CD4-positive, alpha-beta memory T cell (primary cell): ENCODE measurements at regions not wholly inside any gene's neighbourhood (a gene's known extent, or its start where the extent isn't known, plus 50 kb on each side); places are given as distances from the start of the nearest gene placed in this dataset.

Experiments
- CTCF ChIA-PET: fragments of 350-600 bp; sonication (Branson Sonifier 250); formaldehyde crosslinking; loops from one replicate; lab custom pipeline; 2021; ENCODE audit warnings: inconsistent platforms; ENCODE audit not compliant: partially characterized antibody; lab: Charles Lee
- POLR2A ChIA-PET: fragments of 350-600 bp; sonication (Branson Sonifier 250); formaldehyde crosslinking; loops from one replicate; lab custom pipeline; 2021; ENCODE audit not compliant: partially characterized antibody; lab: Charles Lee
- DNase-seq, 5 donors: peaks; one replicate each; pipeline versions ENCODE4 v3.0.0 to v3.0.0-alpha.2; 2020 to 2022; ENCODE audit warnings: mixed read lengths in 1 of 5
- H3K27ac ChIP-seq: one replicate; pipeline ENCODE4 v1.7.0; 2013; ENCODE audit warnings: low read depth, low read length
- H3K27me3 ChIP-seq: 2 replicates; pipeline ENCODE4 v1.7.0; 2013; ENCODE audit warnings: mild to moderate bottlenecking, low read length, moderate library complexity; ENCODE audit not compliant: insufficient read depth
- H3K36me3 ChIP-seq: 2 replicates; pipeline ENCODE4 v1.7.0; 2013; ENCODE audit warnings: mild to moderate bottlenecking, low read length, moderate library complexity; ENCODE audit not compliant: insufficient read depth
- H3K4me1 ChIP-seq: 2 replicates; pipeline ENCODE4 v1.7.0; 2013; ENCODE audit warnings: mild to moderate bottlenecking, low read length, moderate library complexity; ENCODE audit not compliant: insufficient read depth
- H3K4me3 ChIP-seq, 2 donors: one replicate each; pipeline ENCODE4 v1.7.0; 2013; ENCODE audit warnings: low read length in 2 of 2, mild to moderate bottlenecking in 1 of 2
- H3K9me3 ChIP-seq, 2 donors: one replicate each; pipeline ENCODE4 v1.7.0; 2013; ENCODE audit warnings: low read length in 2 of 2, control low read depth in 1 of 2; ENCODE audit not compliant: control insufficient read depth in 1 of 2
- H3K27ac Mint-ChIP-seq, 7 donors: one replicate each; pipeline ENCODE4 v1.8.0; 2020 to 2021; ENCODE audit warnings: mixed read lengths in 7 of 7, mild to moderate bottlenecking in 6 of 7, inconsistent platforms in 3 of 7, moderate library complexity in 3 of 7
- H3K27me3 Mint-ChIP-seq, 2 donors: one replicate each; pipeline ENCODE4 v1.8.0; 2020 to 2021; ENCODE audit warnings: mixed read lengths in 2 of 2
- H3K36me3 Mint-ChIP-seq, 2 donors: one replicate each; pipeline ENCODE4 v1.8.0; 2020 to 2021; ENCODE audit warnings: mixed read lengths in 2 of 2, inconsistent platforms in 1 of 2, mild to moderate bottlenecking in 1 of 2
- H3K4me1 Mint-ChIP-seq, 4 donors: one replicate each; pipeline ENCODE4 v1.8.0; 2020 to 2021; ENCODE audit warnings: mixed read lengths in 4 of 4, mild to moderate bottlenecking in 1 of 4
- H3K4me3 Mint-ChIP-seq, 8 donors: one replicate each; pipeline ENCODE4 v1.8.0; 2020 to 2021; ENCODE audit warnings: mixed read lengths in 8 of 8, mild to moderate bottlenecking in 7 of 8, moderate library complexity in 6 of 8, inconsistent platforms in 3 of 8
- H3K9me3 Mint-ChIP-seq, 8 donors: one replicate each; pipeline ENCODE4 v1.8.0; 2020 to 2021; ENCODE audit warnings: mixed read lengths in 8 of 8, mild to moderate bottlenecking in 5 of 8, inconsistent platforms in 3 of 8, moderate library complexity in 1 of 8
- intact Hi-C: fragments of 100-400 bp; cut with micrococcal nuclease; formaldehyde crosslinking; loops from one replicate; pipeline ENCODE4 v1.15.1; 2023

DNA sequence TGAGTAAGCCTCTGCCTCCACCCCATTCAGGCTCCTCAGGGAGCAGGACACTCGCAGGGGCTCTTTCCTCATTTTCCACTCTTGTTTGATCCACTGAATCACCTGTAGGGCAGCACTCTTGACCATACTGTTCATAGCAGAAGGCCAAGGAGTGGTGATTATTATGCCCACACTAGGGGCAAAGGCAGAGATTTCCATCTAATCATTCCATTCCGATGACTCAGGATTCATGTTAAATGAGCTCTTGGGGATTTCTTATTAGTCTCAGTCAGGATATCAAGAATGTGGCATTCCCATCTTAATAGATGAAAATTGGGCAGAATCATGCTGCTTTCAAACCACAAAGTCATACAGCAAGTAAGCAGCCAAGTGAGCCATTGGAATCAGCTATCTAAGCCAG, 101.9 kb upstream of the MOCS1 start:
- Histone ChIP-seq H3K27ac (no peak overlapping the region), H3K4me3 (no peak overlapping the region), H3K9me3 (no peaks in the 10 kb centered on the region), H3K36me3 (no peaks in the 10 kb centered on the region), H3K4me1 (no peaks in the 10 kb centered on the region), H3K27me3 (no peaks in the 10 kb centered on the region)
- Mint-ChIP-seq H3K4me3 (no peak overlapping the region), H3K36me3 (no peaks in the 10 kb centered on the region), H3K27me3 (peaks cover 0 to 2% of the 10 kb centered on the region in 2 donors), H3K9me3 (peaks cover 0 to 2% (median 0%) of the 10 kb centered on the region in 8 donors), H3K4me1 (no peaks in the 10 kb centered on the region), H3K27ac (no peak overlapping the region)
- intact Hi-C loops, result no loop called here
- no peak for DNase-seq
- ChIA-PET POLR2A (no interaction called here), CTCF (no interaction called here)

DNA sequence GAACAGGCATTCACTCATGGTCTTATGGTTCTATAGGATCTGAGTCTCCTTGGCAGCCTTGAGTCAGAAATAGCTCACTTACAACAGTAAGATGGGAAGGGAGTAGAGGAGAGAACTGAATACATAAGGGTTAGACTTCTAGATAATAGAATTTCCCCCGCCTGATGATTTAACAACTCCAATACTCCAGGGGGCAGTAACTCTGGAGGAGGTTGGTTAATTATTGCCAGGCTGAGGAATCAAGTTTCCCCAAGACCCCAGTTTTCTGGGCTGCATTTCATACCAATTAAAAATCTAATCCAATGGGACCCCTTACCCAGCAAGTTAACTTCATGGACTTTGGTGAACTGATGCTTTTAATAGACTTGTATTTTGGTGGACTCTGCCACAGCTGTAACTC, 94.2 kb upstream of the MOCS1 start:
- intact Hi-C loops, result no loop called here
- peaks cover 0 to 8% (median 0%) of the 10 kb centered on the region in 8 donors for H3K9me3 Mint-ChIP-seq
- H3K27me3 Mint-ChIP-seq, result peaks cover 1 to 2% of the 10 kb centered on the region in 2 donors
- no peaks in the 10 kb centered on the region for H3K36me3 Mint-ChIP-seq
- Histone ChIP-seq H3K9me3 (no peaks in the 10 kb centered on the region), H3K27me3 (no peaks in the 10 kb centered on the region), H3K36me3 (no peaks in the 10 kb centered on the region), H3K4me3 (no peak overlapping the region), H3K4me1 (no peaks in the 10 kb centered on the region), H3K27ac (no peak overlapping the region)
- no peak overlapping the region for H3K4me3 Mint-ChIP-seq
- ChIA-PET CTCF (interaction anchor here (1.3 kb wide), 1 partner anchor 14 kb away, joined by 4 read pairs; no protein-coding TSS in a partner anchor), POLR2A (no interaction called here)
- no peaks in the 10 kb centered on the region for H3K4me1 Mint-ChIP-seq
- H3K27ac Mint-ChIP-seq, result no peak overlapping the region
- no peak for DNase-seq

DNA sequence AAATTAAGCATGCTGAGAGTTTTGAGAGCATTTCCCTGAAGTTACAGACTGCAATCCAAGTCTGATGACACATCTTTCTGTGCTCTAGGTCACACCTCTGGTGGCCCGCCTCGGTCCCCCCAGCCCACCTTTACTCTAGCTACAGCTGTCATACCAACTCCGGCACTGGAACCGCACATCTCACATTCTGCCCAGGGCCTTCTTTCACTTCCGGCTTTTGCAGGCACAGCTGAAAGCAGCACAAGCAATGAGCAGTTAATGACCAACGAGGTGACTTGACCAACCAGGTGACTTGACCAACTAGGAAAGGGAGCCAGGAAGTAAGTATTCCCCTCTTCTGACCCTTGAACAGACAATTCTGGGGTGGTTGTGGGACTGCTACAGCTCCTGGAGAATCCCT, 88.6 kb upstream of the MOCS1 start:
- Mint-ChIP-seq H3K27me3 (peaks cover 1 to 5% of the 10 kb centered on the region in 2 donors), H3K4me3 (no peak overlapping the region), H3K36me3 (no peaks in the 10 kb centered on the region), H3K27ac (no peak overlapping the region), H3K4me1 (no peaks in the 10 kb centered on the region), H3K9me3 (peaks cover 6 to 32% (median 13%) of the 10 kb centered on the region in 8 donors)
- POLR2A ChIA-PET, result interaction anchor here (0.6 kb wide), 1 partner anchor 145 kb away, joined by 3 read pairs; no protein-coding TSS in a partner anchor
- CTCF ChIA-PET, result no interaction called here
- no peaks in the 10 kb centered on the region for H3K36me3 ChIP-seq
- no peak for DNase-seq
- intact Hi-C loops, result no loop called here
- no peak overlapping the region for H3K4me3 ChIP-seq
- H3K27me3 ChIP-seq, result no peaks in the 10 kb centered on the region
- H3K27ac ChIP-seq, result no peak overlapping the region
- no peaks in the 10 kb centered on the region for H3K4me1 ChIP-seq
- no peaks in the 10 kb centered on the region for H3K9me3 ChIP-seq

DNA sequence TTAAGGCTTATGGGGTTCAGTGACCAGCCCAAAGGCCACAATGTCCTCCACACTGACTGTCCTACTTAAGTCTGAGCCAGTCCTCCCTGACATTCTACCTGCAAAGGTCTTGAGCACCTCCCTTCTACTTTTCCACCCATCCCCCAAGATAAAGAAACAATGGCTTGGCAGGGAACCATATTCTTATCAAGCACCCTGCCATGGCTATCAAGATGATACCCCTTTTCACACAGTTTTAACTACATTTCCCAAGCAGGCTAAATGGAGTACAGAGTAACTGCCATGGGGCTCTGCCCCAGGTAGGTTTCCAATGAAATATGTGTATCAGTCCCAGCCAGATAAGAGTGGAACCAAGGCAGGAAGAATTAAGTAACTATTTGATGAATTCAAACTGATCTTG, 85.9 kb upstream of the MOCS1 start:
- POLR2A ChIA-PET, result no interaction called here
- Mint-ChIP-seq H3K4me3 (no peak overlapping the region), H3K4me1 (no peaks in the 10 kb centered on the region), H3K27me3 (peaks cover 2 to 3% of the 10 kb centered on the region in 2 donors), H3K36me3 (no peaks in the 10 kb centered on the region), H3K9me3 (peaks cover 2 to 39% (median 20%) of the 10 kb centered on the region in 8 donors), H3K27ac (no peak overlapping the region)
- H3K4me1 ChIP-seq, result no peaks in the 10 kb centered on the region
- H3K27ac ChIP-seq, result no peak overlapping the region
- H3K4me3 ChIP-seq, result no peak overlapping the region
- no peaks in the 10 kb centered on the region for H3K27me3 ChIP-seq
- intact Hi-C loops, result no loop called here
- H3K36me3 ChIP-seq, result no peaks in the 10 kb centered on the region
- H3K9me3 ChIP-seq, result no peaks in the 10 kb centered on the region
- no peak for DNase-seq
- CTCF ChIA-PET, result no interaction called here

DNA sequence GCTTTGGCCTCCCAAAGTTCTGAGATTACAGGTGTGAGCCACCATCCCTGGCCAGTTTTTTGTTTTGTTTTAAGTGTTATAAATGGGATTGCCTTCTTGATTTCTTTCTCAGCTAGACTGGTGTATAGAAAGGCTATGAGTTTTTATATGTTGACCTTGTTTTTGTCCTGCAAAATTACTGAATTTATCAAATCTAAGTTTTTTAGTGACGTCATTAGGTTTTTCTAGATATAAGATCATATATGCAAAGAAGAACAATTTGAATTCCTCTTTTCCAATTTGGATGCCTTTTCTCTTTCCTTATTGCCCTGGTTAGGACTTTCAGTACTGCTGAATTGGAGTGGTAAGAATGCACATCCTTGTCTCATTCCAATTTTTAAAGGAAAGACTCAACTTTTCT, 81.3 kb upstream of the MOCS1 start:
- Mint-ChIP-seq H3K4me1 (no peaks in the 10 kb centered on the region), H3K27me3 (peaks cover 3 to 11% of the 10 kb centered on the region in 2 donors), H3K9me3 (peaks cover 0 to 46% (median 21%) of the 10 kb centered on the region in 8 donors), H3K4me3 (no peak overlapping the region), H3K27ac (no peak overlapping the region), H3K36me3 (no peaks in the 10 kb centered on the region)
- Histone ChIP-seq H3K27ac (no peak overlapping the region), H3K27me3 (no peaks in the 10 kb centered on the region), H3K4me1 (no peaks in the 10 kb centered on the region), H3K9me3 (no peaks in the 10 kb centered on the region), H3K36me3 (no peaks in the 10 kb centered on the region), H3K4me3 (no peak overlapping the region)
- intact Hi-C loops, result no loop called here
- POLR2A ChIA-PET, result no interaction called here
- DNase-seq, result no peak
- CTCF ChIA-PET, result no interaction called here

DNA sequence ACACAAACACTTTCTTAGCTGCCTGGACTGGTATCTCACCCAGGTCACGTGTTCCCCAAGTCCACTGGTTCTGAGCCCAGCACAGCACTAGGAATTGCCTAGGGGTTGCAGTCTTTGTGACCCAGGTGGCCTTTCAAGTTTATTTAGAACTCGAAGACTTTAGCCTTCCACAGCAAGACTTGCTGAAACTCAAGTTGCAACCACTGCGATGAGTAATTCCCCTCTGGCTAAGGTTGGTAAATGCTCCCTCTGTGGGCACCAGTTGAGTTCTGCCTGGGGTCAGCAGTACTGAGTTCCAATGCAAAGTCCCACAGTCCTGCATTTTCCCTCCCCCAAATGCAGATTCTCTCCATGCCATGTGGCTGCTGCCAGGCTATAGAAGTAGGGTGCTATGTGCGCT, 77.6 kb upstream of the MOCS1 start:
- intact Hi-C loops, result no loop called here
- no peaks in the 10 kb centered on the region for H3K9me3 ChIP-seq
- H3K27ac Mint-ChIP-seq, result no peak overlapping the region

DNA sequence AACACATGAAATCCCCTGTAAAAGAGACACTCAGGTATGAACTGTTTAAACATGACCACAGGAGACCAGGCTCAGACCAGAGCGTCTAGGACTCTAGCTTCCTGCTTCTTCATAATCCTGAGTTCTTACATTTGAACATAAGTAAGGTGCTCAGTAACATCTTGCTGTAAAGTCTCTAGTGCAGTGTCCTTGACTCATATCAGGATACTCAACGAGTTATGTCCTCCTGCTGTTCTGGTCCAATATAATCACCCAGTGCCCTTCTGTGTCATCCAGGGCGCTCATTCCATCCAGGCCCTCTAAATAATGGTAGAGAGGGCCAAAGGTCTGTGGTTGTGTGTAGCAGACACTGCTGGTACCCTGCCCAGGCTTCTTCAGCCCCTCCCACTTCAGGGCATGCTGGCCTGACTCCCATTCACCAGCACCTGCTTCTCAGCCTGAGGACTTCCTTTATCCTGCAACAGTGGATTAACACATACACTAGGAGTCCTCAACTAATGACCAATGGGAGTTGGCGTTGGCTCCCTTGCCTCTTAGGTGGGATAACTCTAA, 66.8 kb upstream of the MOCS1 start:
- H3K4me3 Mint-ChIP-seq, result no peak overlapping the region
- POLR2A ChIA-PET, result no interaction called here

More for the DNA sequence above, 77.6 kb upstream of the MOCS1 start:
- Histone ChIP-seq H3K4me3 (no peak overlapping the region), H3K36me3 (no peaks in the 10 kb centered on the region), H3K4me1 (no peaks in the 10 kb centered on the region), H3K27me3 (no peaks in the 10 kb centered on the region), H3K27ac (no peak overlapping the region)
- CTCF ChIA-PET, result no interaction called here
- H3K27me3 Mint-ChIP-seq, result peaks cover 2 to 9% of the 10 kb centered on the region in 2 donors
- H3K4me1 Mint-ChIP-seq, result no peaks in the 10 kb centered on the region
- no peaks in the 10 kb centered on the region for H3K36me3 Mint-ChIP-seq
- H3K9me3 Mint-ChIP-seq, result peaks cover 0 to 13% (median 6%) of the 10 kb centered on the region in 8 donors
- no peak overlapping the region for H3K4me3 Mint-ChIP-seq
- DNase-seq, result no peak
- POLR2A ChIA-PET, result no interaction called here

More for the DNA sequence above, 66.8 kb upstream of the MOCS1 start:
- Mint-ChIP-seq H3K27me3 (peaks cover 5 to 7% of the 10 kb centered on the region in 2 donors), H3K9me3 (peaks cover 8 to 42% (median 29%) of the 10 kb centered on the region in 8 donors), H3K36me3 (no peaks in the 10 kb centered on the region), H3K4me1 (no peaks in the 10 kb centered on the region), H3K27ac (no peak overlapping the region)
- no peak for DNase-seq
- H3K4me3 ChIP-seq, result no peak overlapping the region
- CTCF ChIA-PET, result no interaction called here
- no peak overlapping the region for H3K27ac ChIP-seq
- no peaks in the 10 kb centered on the region for H3K27me3 ChIP-seq
- intact Hi-C loops, result no loop called here
- no peaks in the 10 kb centered on the region for H3K36me3 ChIP-seq
- peaks cover 0 to 7% of the 10 kb centered on the region in 2 donors for H3K9me3 ChIP-seq
- no peaks in the 10 kb centered on the region for H3K4me1 ChIP-seq
